ENCODE measurements at regions not wholly inside any gene's neighbourhood (a gene's known extent, or its start where the extent isn't known, plus 50 kb on each side); places are given as distances from the start of the nearest gene placed in this dataset.
"Not testable (repeated sequence)": the region's sequence is repeated elsewhere in the genome, so short reads cannot be mapped to it uniquely, and the experiment has no call there.

GRCh38 chr9:107770716-107771115 lies 281.1 kb upstream of the KLF4 start:
- DNase-seq (no peak), ATAC-seq (no peak)
- Histone ChIP-seq H3K79me2 (ENCODE audit: low read length) (no peaks in the 10 kb centered on the region), H3K36me3 (ENCODE audit: low read depth, low read length) (no peaks in the 10 kb centered on the region), H3K9me2 (replicated peaks; ENCODE audit: low read length) (no peaks in the 10 kb centered on the region), H4K20me1 (ENCODE audit: low read length) (no peaks in the 10 kb centered on the region), H3K9me3 (ENCODE audit: low read length) (no peaks in the 10 kb centered on the region), H3K4me2 (ENCODE audit: low read length) (no peak overlapping the region), H2AFZ (ENCODE audit: low read length) (no peak overlapping the region), H3K9ac (ENCODE audit: low read length) (no peak overlapping the region), H3K4me3 (ENCODE audit: low read length) (no peak overlapping the region), H3K27me3 (ENCODE audit: low read length) (no peaks in the 10 kb centered on the region), H3F3A (ENCODE audit: low read length, unreplicated experiment) (no peaks in the 10 kb centered on the region), H3K27ac (ENCODE audit: low read length) (no peak overlapping the region), H3K4me1 (ENCODE audit: insufficient read depth, low read length) (no peaks in the 10 kb centered on the region)
- CTCF ChIA-PET: no interaction called here
- POLR2A ChIA-PET (ENCODE audit: unreplicated experiment): no interaction called here
- TF ChIP-seq EZH2 (IDR thresholded peaks at IDR 0.05; ENCODE audit: low read length, unreplicated experiment) (no peak), EZH2phosphoT487 (IDR thresholded peaks at IDR 0.05; ENCODE audit: borderline replicate concordance, low read length) (no peak), CTCF (conservative IDR thresholded peaks at IDR 0.05; ENCODE audit: low read depth, low read length) (no peak)
- no TSS peak for BruUV-seq (replicated peaks)
- intact Hi-C loops (cut with micrococcal nuclease): no loop called here

DNA sequence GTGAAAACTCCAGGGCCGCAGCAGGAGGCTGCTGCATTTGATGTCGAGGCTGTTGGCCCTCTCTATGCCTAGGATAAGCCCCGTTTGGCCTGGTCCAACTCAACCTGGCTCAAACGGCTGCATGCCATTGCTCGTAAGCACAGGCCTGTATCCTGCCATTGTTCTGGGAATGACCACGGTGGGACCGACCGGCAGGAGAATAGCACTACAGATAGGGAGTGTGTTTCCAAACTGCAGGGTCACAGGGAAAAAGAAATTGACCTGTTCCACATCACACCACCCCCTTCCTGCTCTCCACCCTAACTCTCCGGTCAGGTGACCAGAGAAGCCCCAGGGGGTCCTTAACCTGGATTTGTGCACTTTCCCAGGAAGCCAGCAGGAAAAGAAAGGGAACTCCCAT lies 278.7 kb upstream of the KLF4 start:
- Histone ChIP-seq H3F3A (ENCODE audit: low read length, unreplicated experiment) (no peaks in the 10 kb centered on the region), H3K4me1 (ENCODE audit: insufficient read depth, low read length) (no peaks in the 10 kb centered on the region), H3K9me2 (replicated peaks; ENCODE audit: low read length) (no peaks in the 10 kb centered on the region), H3K9me3 (ENCODE audit: low read length) (no peaks in the 10 kb centered on the region), H3K9ac (ENCODE audit: low read length) (no peak overlapping the region), H2AFZ (ENCODE audit: low read length) (no peak overlapping the region), H3K4me2 (ENCODE audit: low read length) (no peak overlapping the region), H3K27ac (ENCODE audit: low read length) (no peak overlapping the region), H3K4me3 (ENCODE audit: low read length) (no peak overlapping the region), H3K36me3 (ENCODE audit: low read depth, low read length) (no peaks in the 10 kb centered on the region), H3K79me2 (ENCODE audit: low read length) (no peaks in the 10 kb centered on the region), H4K20me1 (ENCODE audit: low read length) (no peaks in the 10 kb centered on the region), H3K27me3 (ENCODE audit: low read length) (no peaks in the 10 kb centered on the region)
- DNase-seq: no peak
- no TSS peak for BruUV-seq (replicated peaks)
- no peak for ATAC-seq
- no peak for TF ChIP-seq EZH2 (IDR thresholded peaks at IDR 0.05; ENCODE audit: low read length, unreplicated experiment)
- TF ChIP-seq CTCF (conservative IDR thresholded peaks at IDR 0.05; ENCODE audit: low read depth, low read length): no peak
- no peak for TF ChIP-seq EZH2phosphoT487 (IDR thresholded peaks at IDR 0.05; ENCODE audit: borderline replicate concordance, low read length)
- CTCF ChIA-PET: no interaction called here
- POLR2A ChIA-PET (ENCODE audit: unreplicated experiment): no interaction called here
- intact Hi-C loops (cut with micrococcal nuclease): no loop called here

DNA sequence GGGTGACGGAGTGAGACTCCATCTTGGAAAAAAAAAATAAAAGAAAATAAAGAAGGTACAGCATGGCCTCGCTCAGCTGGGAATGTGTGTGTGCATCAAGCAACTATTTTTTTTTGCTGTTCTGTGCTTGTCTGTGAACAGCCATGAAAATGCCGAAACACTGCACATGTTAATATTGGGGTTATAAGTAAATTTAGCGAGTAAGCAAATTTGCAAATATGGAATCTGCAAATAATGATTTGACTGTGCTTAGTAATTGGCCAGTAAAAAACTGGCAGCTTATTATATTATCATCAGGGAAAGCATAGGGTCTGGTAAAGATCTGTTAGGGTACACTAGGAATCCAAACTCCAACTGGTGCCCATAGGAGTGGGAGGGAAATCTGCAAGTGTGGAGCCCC lies 278.1 kb upstream of the KLF4 start:
- Histone ChIP-seq H3K4me1 (ENCODE audit: insufficient read depth, low read length) (no peaks in the 10 kb centered on the region), H3K9me3 (ENCODE audit: low read length) (no peaks in the 10 kb centered on the region), H3K27me3 (ENCODE audit: low read length) (no peaks in the 10 kb centered on the region), H4K20me1 (ENCODE audit: low read length) (no peaks in the 10 kb centered on the region), H3K79me2 (ENCODE audit: low read length) (no peaks in the 10 kb centered on the region), H3K4me2 (ENCODE audit: low read length) (no peak overlapping the region), H3F3A (ENCODE audit: low read length, unreplicated experiment) (no peaks in the 10 kb centered on the region), H2AFZ (ENCODE audit: low read length) (no peak overlapping the region), H3K27ac (ENCODE audit: low read length) (no peak overlapping the region), H3K4me3 (ENCODE audit: low read length) (no peak overlapping the region), H3K36me3 (ENCODE audit: low read depth, low read length) (no peaks in the 10 kb centered on the region), H3K9ac (ENCODE audit: low read length) (no peak overlapping the region), H3K9me2 (replicated peaks; ENCODE audit: low read length) (no peaks in the 10 kb centered on the region)
- POLR2A ChIA-PET (ENCODE audit: unreplicated experiment): no interaction called here
- CTCF ChIA-PET: no interaction called here
- no peak for DNase-seq
- no TSS peak for BruUV-seq (replicated peaks)
- intact Hi-C loops (cut with micrococcal nuclease): no loop called here
- TF ChIP-seq EZH2 (IDR thresholded peaks at IDR 0.05; ENCODE audit: low read length, unreplicated experiment) (no peak), CTCF (conservative IDR thresholded peaks at IDR 0.05; ENCODE audit: low read depth, low read length) (no peak)
- no peak for ATAC-seq

DNA sequence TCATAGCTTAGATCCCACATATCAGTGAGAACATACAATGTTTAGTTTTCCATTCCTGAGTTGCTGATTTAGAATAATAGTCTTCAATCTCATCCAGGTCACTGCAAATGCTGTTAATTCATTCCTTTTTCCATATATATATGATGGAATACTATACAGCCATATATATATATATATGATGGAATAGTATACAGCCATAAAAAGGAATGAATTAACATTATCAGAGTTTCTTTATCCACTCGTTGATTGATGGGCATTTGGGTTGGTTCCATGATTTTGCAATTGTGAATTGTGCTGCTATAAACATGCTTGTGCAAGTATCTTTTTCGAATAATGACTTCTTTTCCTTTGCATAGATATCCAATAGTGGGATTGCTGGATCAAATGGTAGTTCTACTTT lies 273.9 kb upstream of the KLF4 start:
- ATAC-seq; H3K36me3 ChIP-seq (ENCODE audit: low read depth, low read length); H3K9me3 ChIP-seq (ENCODE audit: low read length); H3K9ac ChIP-seq (ENCODE audit: low read length); POLR2A ChIA-PET (ENCODE audit: unreplicated experiment); H2AFZ ChIP-seq (ENCODE audit: low read length); H3K4me3 ChIP-seq (ENCODE audit: low read length); H3F3A ChIP-seq (ENCODE audit: low read length, unreplicated experiment); intact Hi-C loops (cut with micrococcal nuclease); BruUV-seq (replicated peaks); CTCF ChIA-PET; H3K79me2 ChIP-seq (ENCODE audit: low read length); H3K4me2 ChIP-seq (ENCODE audit: low read length); H3K27ac ChIP-seq (ENCODE audit: low read length); H3K4me1 ChIP-seq (ENCODE audit: insufficient read depth, low read length); H3K9me2 ChIP-seq (replicated peaks; ENCODE audit: low read length); H4K20me1 ChIP-seq (ENCODE audit: low read length); DNase-seq; H3K27me3 ChIP-seq (ENCODE audit: low read length): not testable (repeated sequence)
